ENCODE measurements at regions not wholly inside any gene's neighbourhood (a gene's known extent, or its start where the extent isn't known, plus 50 kb on each side); places are given as distances from the start of the nearest gene placed in this dataset.

GRCh38 chr18:24914171-24914525 lies 437.8 kb downstream of the ZNF521 start:
- Histone ChIP-seq H3K27ac (ENCODE audit: low read depth, low read length) (no peak overlapping the region), H3K9ac (ENCODE audit: low read length) (no peak overlapping the region), H3K36me3 (ENCODE audit: low read length) (no peaks in the 10 kb centered on the region), H3K9me3 (ENCODE audit: insufficient read depth, low read length) (no peaks in the 10 kb centered on the region), H3K4me2 (ENCODE audit: low read depth, low read length, poor library complexity, severe bottlenecking) (no peak overlapping the region), H2AFZ (ENCODE audit: low read depth, low read length, severe bottlenecking) (no peak overlapping the region), H3F3A (ENCODE audit: insufficient read depth) (no peaks in the 10 kb centered on the region), H3K9me2 (replicated peaks; ENCODE audit: insufficient read depth, low read length) (no peaks in the 10 kb centered on the region), H3K27me3 (ENCODE audit: low read length) (no peaks in the 10 kb centered on the region), H3K79me2 (ENCODE audit: insufficient read depth, low read length) (no peaks in the 10 kb centered on the region), H3K4me3 (ENCODE audit: insufficient read depth, low read length, poor library complexity, severe bottlenecking) (no peak overlapping the region), H4K20me1 (ENCODE audit: low read depth, low read length) (no peaks in the 10 kb centered on the region)
- no peak for TF ChIP-seq EZH2phosphoT487 (conservative IDR thresholded peaks at IDR 0.05; ENCODE audit: low read length)
- TF ChIP-seq, protein P1, sequence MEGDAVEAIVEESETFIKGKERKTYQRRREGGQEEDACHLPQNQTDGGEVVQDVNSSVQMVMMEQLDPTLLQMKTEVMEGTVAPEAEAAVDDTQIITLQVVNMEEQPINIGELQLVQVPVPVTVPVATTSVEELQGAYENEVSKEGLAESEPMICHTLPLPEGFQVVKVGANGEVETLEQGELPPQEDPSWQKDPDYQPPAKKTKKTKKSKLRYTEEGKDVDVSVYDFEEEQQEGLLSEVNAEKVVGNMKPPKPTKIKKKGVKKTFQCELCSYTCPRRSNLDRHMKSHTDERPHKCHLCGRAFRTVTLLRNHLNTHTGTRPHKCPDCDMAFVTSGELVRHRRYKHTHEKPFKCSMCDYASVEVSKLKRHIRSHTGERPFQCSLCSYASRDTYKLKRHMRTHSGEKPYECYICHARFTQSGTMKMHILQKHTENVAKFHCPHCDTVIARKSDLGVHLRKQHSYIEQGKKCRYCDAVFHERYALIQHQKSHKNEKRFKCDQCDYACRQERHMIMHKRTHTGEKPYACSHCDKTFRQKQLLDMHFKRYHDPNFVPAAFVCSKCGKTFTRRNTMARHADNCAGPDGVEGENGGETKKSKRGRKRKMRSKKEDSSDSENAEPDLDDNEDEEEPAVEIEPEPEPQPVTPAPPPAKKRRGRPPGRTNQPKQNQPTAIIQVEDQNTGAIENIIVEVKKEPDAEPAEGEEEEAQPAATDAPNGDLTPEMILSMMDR (IDR thresholded peaks at IDR 0.05; ENCODE audit: insufficient read depth, low read length, poor library complexity, severe bottlenecking) = no peak

GRCh38 chr18:24914685-24915084 lies 437.3 kb downstream of the ZNF521 start:
- no peak overlapping the region for H3K27ac ChIP-seq (ENCODE audit: low read depth, low read length)
- H3K9me2 ChIP-seq (replicated peaks; ENCODE audit: insufficient read depth, low read length) = no peaks in the 10 kb centered on the region
- no peaks in the 10 kb centered on the region for H3K9me3 ChIP-seq (ENCODE audit: insufficient read depth, low read length)
- no peak overlapping the region for H3K4me3 ChIP-seq (ENCODE audit: insufficient read depth, low read length, poor library complexity, severe bottlenecking)
- no peak overlapping the region for H3K9ac ChIP-seq (ENCODE audit: low read length)
- no peaks in the 10 kb centered on the region for H3K36me3 ChIP-seq (ENCODE audit: low read length)
- H3K79me2 ChIP-seq (ENCODE audit: insufficient read depth, low read length) = no peaks in the 10 kb centered on the region
- no peaks in the 10 kb centered on the region for H4K20me1 ChIP-seq (ENCODE audit: low read depth, low read length)
- H3K27me3 ChIP-seq (ENCODE audit: low read length) = no peaks in the 10 kb centered on the region
- no peak for TF ChIP-seq EZH2phosphoT487 (conservative IDR thresholded peaks at IDR 0.05; ENCODE audit: low read length)
- TF ChIP-seq, protein P1 (IDR thresholded peaks at IDR 0.05; ENCODE audit: insufficient read depth, low read length, poor library complexity, severe bottlenecking) = no peak
- H2AFZ ChIP-seq (ENCODE audit: low read depth, low read length, severe bottlenecking) = no peak overlapping the region
- H3K4me2 ChIP-seq (ENCODE audit: low read depth, low read length, poor library complexity, severe bottlenecking) = no peak overlapping the region
- no peaks in the 10 kb centered on the region for H3F3A ChIP-seq (ENCODE audit: insufficient read depth)

DNA sequence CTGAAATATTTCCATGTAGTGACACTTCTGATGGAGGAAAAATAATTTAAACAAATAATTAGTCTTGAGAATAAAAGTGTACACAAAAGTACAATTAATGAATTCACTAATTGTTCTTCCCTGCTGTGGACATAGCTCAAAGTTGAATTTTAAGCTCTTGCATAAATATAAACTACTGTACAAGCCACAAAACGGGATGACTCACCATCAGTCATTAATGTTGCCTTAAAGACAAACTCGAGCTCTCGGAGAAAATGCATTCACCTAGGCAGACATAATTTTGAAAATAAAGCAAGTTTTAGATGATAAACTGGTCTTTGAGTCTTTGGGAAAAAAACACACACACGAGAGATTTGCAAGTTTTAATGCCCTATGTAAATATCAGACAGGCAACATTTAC lies 436.4 kb downstream of the ZNF521 start:
- no peaks in the 10 kb centered on the region for H3F3A ChIP-seq (ENCODE audit: insufficient read depth)
- H3K4me2 ChIP-seq (ENCODE audit: low read depth, low read length, poor library complexity, severe bottlenecking) = no peak overlapping the region
- no peaks in the 10 kb centered on the region for H3K9me2 ChIP-seq (replicated peaks; ENCODE audit: insufficient read depth, low read length)
- H4K20me1 ChIP-seq (ENCODE audit: low read depth, low read length) = no peaks in the 10 kb centered on the region
- no peak for TF ChIP-seq EZH2phosphoT487 (conservative IDR thresholded peaks at IDR 0.05; ENCODE audit: low read length)
- TF ChIP-seq, protein P1 (IDR thresholded peaks at IDR 0.05; ENCODE audit: insufficient read depth, low read length, poor library complexity, severe bottlenecking) = no peak
- no peaks in the 10 kb centered on the region for H3K36me3 ChIP-seq (ENCODE audit: low read length)
- H2AFZ ChIP-seq (ENCODE audit: low read depth, low read length, severe bottlenecking) = no peak overlapping the region
- H3K27me3 ChIP-seq (ENCODE audit: low read length) = no peaks in the 10 kb centered on the region
- no peak overlapping the region for H3K27ac ChIP-seq (ENCODE audit: low read depth, low read length)
- H3K79me2 ChIP-seq (ENCODE audit: insufficient read depth, low read length) = no peaks in the 10 kb centered on the region
- no peaks in the 10 kb centered on the region for H3K9me3 ChIP-seq (ENCODE audit: insufficient read depth, low read length)
- H3K4me3 ChIP-seq (ENCODE audit: insufficient read depth, low read length, poor library complexity, severe bottlenecking) = no peak overlapping the region
- no peak overlapping the region for H3K9ac ChIP-seq (ENCODE audit: low read length)

DNA sequence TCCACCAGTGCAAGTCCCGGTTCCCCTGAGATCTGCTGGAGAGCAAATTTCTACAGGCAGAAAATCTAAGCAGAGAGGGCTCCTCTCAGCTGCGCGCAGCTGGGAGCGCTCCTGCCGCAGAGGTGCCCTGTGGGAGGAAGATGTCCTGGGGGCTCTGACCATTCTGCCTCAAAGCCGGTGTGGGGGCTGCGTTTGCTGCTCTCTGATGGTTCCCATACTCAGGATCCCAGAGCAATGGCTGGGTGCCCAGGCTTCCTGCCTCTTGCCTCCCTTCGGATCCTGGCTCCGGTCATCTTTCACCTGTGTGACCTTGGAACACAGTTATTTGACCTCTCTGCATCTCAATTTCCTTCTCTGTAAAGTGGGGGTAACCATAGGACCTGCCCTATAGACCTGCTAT lies 434.2 kb downstream of the ZNF521 start:
- H3K9me3 ChIP-seq (ENCODE audit: insufficient read depth, low read length) = no peaks in the 10 kb centered on the region
- H3K27me3 ChIP-seq (ENCODE audit: low read length) = no peaks in the 10 kb centered on the region
- H3K4me2 ChIP-seq (ENCODE audit: low read depth, low read length, poor library complexity, severe bottlenecking) = no peak overlapping the region
- no peaks in the 10 kb centered on the region for H3K9me2 ChIP-seq (replicated peaks; ENCODE audit: insufficient read depth, low read length)
- no peaks in the 10 kb centered on the region for H3F3A ChIP-seq (ENCODE audit: insufficient read depth)
- no peak overlapping the region for H3K9ac ChIP-seq (ENCODE audit: low read length)
- TF ChIP-seq EZH2phosphoT487 (conservative IDR thresholded peaks at IDR 0.05; ENCODE audit: low read length) = no peak
- TF ChIP-seq, protein P1 (IDR thresholded peaks at IDR 0.05; ENCODE audit: insufficient read depth, low read length, poor library complexity, severe bottlenecking) = no peak
- no peak overlapping the region for H3K4me3 ChIP-seq (ENCODE audit: insufficient read depth, low read length, poor library complexity, severe bottlenecking)
- H3K27ac ChIP-seq (ENCODE audit: low read depth, low read length) = no peak overlapping the region
- no peaks in the 10 kb centered on the region for H3K36me3 ChIP-seq (ENCODE audit: low read length)
- H4K20me1 ChIP-seq (ENCODE audit: low read depth, low read length) = no peaks in the 10 kb centered on the region
- no peaks in the 10 kb centered on the region for H3K79me2 ChIP-seq (ENCODE audit: insufficient read depth, low read length)
- H2AFZ ChIP-seq (ENCODE audit: low read depth, low read length, severe bottlenecking) = no peak overlapping the region
